Peyer's patch (tissue), 4 donors: ENCODE measurements at regions not wholly inside any gene's neighbourhood (a gene's known extent, or its start where the extent isn't known, plus 50 kb on each side); places are given as distances from the start of the nearest gene placed in this dataset.

Source experiments
- POLR2A ChIP-seq, 2 donors: fragments of 450-650 bp; IDR thresholded peaks; one replicate each; pipeline ENCODE4 v1.5.1; 2017; ENCODE audit warnings: antibody characterized with exemption in 2 of 2, mild to moderate bottlenecking in 2 of 2, moderate library complexity in 2 of 2
- TF ChIP-seq, protein P1 (sequence below), 6 experiments: fragments of 450-650 bp in 4 of 6; fragments of 200-600 bp in 2 of 6; sonication (generic) in 1 of 6; IDR thresholded peaks; one replicate each; pipeline ENCODE4 v1.5.1; 2017 to 2019; ENCODE audit warnings: antibody characterized with exemption in 6 of 6, mild to moderate bottlenecking in 3 of 6, moderate library complexity in 1 of 6

DNA sequence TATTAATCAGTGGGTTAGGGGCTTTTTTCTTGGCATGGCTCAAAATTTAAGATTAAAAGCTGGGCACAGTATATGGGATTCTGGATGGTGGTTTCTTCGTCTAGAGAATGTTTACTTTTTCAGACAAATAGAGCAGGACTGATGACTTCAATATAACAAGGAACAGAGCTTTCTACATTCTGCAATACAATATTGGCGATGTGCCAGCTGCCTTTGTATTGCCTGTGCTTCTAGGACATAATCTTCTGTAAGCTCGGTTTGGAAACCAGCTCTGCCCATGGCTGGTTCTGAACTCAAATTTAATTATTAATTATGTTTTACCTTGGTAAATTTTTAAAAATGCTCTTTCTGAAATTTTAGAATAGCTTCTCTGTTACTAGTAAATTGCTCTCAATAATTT, 139.1 kb upstream of the TRPC4 start:
- TF ChIP-seq, protein P1, sequence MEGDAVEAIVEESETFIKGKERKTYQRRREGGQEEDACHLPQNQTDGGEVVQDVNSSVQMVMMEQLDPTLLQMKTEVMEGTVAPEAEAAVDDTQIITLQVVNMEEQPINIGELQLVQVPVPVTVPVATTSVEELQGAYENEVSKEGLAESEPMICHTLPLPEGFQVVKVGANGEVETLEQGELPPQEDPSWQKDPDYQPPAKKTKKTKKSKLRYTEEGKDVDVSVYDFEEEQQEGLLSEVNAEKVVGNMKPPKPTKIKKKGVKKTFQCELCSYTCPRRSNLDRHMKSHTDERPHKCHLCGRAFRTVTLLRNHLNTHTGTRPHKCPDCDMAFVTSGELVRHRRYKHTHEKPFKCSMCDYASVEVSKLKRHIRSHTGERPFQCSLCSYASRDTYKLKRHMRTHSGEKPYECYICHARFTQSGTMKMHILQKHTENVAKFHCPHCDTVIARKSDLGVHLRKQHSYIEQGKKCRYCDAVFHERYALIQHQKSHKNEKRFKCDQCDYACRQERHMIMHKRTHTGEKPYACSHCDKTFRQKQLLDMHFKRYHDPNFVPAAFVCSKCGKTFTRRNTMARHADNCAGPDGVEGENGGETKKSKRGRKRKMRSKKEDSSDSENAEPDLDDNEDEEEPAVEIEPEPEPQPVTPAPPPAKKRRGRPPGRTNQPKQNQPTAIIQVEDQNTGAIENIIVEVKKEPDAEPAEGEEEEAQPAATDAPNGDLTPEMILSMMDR (IDR thresholded peaks at IDR 0.05) = no peak
- TF ChIP-seq POLR2A (IDR thresholded peaks at IDR 0.05) = no peak
